ENCODE measurements at regions not wholly inside any gene's neighbourhood (a gene's known extent, or its start where the extent isn't known, plus 50 kb on each side); places are given as distances from the start of the nearest gene placed in this dataset.
"Not testable (repeated sequence)": the region's sequence is repeated elsewhere in the genome, so short reads cannot be mapped to it uniquely, and the experiment has no call there.

DNA sequence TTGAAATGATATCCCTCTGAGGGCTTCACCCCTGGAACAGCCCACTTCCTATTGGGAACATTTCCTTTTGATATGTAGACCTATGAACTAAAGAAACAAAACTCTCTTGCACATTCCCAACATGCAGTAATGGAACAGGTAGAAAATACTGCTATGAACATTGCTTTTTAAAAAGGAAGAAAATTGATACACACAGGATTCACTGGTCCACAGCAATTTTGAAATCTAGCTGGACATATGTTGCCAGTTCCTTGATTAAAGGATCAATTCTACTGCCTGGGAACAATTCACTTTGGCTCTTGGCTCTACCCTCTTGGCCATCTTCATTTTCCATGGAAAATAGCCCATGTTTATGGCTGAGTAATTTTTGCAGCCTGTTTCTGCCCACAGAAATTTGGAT lies 74.9 kb upstream of the ZNF280D start:
- DNase-seq: no peak

DNA sequence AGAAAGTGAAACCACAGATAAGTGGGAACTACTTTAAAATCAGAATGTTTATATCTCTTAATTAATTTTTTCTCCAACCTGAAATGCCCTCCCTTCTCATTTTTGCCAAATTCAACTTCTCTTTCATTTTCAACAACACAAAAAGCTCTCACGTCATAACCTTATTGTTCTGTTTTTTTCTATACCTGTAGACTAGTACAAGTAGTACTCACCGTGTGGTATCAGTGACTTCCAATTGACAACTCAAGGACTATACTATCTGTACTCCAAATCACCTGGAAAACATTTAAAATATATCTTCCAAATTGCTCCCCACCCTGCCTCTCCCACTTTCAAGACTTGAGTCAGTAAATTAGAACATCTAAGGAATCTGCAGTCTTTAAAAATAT lies 72.8 kb upstream of the ZNF280D start:
- DNase-seq: no peak

DNA sequence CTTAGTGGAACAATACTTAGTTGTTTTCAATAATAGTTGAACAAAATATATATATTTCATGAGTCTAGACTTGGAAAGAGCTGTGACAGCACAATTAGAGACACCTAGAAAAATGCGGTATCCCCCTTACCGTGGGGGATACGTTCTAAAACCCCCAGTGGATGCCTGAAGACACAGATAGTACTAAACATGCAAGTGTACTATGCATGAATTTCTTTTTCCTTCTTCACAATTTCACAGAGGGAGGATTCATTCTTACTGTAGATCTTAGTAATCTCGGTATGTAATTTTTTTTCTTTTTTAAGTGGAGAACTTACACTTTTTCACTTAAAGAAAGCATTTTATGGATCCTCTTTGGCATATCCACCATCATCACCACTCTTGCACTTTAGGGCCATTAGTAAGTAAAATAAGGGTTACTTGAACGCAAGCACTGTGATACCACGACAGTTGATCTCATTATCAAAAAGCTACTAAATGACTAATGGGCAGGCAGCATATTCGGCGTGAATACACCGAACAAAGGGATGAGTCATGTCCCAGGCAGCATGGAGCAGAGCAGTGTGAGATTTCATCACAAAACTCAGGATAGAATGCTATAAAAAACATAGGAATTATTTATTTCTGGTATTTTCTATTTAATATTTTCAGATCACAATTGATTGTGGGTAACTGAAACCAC lies 72.3 kb upstream of the ZNF280D start:
- DNase-seq: no peak

DNA sequence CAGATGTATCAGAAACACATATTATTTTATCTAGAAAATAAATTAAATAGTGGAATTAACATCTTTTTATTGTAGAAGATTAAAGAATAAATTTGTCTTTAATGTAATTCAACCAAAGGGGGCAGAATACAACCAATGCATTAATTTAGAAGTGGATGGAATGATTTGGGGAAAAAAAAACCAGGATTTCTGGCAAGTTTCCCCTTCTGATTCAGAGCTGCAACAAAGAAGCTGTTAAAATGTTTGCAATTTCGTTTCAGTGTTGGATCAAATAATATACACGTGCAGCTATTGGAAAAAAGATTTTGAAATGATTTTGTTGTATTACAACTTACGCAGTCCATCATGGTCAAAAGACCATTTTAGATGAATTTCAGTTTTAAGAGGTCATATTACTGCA lies 71.6 kb upstream of the ZNF280D start:
- DNase-seq: no peak

DNA sequence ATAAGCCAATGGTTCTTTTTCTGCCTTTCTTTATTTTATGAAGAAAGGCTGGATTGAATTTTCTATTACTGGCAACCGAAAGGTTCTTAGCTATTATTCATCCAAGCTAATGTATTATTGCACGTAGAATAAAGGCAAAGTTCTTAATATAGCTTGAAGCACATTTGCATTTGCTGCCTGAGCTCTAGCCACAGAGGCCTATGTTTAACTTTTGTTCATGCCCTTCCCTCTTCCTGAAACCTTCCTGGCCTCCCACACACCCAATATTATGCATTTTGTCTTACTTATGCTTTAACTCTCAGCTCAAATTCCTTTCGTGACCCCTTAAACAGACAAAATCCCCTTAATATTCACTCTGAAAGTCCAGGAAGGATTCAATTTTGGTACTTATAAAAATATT lies 71.0 kb upstream of the ZNF280D start:
- no peak for DNase-seq

DNA sequence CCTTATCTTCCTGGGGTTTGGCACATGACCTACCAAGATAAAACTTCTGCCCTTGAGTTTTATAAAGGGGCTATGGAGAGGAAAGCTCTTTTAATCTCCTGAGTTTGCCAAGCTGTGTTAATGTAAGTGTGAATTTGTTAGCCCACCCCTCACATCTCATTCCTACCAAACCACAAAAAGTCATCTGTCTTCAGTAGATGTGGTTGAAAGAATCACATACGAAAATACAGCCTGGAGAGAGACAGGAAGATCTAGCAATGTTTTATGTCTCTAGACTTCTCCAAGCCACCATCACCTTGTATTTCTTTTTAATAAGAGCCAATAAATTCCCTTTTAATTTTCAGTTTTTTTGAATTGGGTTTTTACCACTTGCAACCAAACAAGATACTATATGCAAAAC lies 68.9 kb upstream of the ZNF280D start:
- no peak for DNase-seq

DNA sequence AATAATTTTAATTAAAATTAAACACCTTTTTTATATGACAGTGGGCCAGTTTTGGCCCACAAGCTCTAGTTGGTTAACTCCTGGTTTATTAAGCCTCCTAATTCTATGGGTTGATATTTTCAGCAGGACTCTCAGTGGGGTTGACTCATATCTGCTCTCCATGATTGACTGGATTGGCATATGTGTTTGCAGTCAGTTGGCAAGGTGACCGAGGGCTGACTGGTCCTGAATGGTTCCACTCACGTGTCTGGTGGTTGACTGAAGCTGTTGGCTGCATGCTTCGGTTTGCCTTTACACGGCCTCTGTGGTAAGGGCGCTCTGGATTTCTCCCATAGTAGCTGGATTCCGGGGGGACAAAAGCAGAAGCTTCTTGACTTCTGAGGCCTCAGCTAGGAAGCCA lies 65.3 kb upstream of the ZNF280D start:
- DNase-seq: no peak

DNA sequence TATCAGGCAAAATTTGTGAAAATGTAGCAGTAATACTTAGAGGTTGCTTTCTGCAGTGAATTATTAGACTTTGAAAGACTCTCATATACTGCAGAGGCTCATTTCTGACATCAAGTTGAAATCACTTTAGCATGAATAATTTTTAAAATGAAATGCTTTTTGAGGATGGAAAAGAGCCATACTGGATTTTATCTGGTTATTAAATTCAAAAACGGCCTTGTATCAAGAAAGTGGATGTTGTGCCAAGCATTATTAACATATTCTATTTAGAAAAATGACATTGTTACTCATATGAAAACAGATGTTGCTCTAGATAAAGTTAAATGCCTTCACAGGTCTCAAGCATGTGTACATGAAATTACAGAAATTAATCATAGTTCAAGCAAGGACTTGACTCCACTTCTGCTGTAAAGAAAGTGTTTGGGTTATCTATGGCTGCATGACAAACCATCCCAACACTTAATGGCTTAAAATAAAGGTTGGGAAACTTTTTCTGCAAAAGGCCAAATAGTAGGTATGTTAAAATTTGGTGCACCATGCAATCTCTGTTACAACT lies 64.5 kb upstream of the ZNF280D start:
- no peak for DNase-seq

DNA sequence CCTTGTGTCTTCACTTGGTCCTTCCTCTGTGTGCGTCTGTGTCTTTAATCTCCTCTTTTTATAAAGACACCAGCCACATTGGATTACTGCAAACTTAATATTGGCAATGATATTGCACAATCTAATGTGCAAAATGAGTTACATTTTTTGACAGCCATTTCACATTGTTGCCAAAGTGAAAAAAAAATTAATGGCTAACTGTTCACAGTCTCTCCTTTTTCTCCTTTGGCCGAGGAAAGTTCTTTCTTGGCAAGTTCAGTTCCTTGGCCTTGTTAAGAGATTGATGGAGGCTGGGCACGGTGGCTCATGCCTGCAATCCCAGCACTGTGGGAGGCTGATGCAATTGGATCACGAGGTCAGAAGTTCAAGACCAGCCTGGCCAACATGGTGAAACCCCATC lies 62.2 kb upstream of the ZNF280D start:
- no peak for DNase-seq

DNA sequence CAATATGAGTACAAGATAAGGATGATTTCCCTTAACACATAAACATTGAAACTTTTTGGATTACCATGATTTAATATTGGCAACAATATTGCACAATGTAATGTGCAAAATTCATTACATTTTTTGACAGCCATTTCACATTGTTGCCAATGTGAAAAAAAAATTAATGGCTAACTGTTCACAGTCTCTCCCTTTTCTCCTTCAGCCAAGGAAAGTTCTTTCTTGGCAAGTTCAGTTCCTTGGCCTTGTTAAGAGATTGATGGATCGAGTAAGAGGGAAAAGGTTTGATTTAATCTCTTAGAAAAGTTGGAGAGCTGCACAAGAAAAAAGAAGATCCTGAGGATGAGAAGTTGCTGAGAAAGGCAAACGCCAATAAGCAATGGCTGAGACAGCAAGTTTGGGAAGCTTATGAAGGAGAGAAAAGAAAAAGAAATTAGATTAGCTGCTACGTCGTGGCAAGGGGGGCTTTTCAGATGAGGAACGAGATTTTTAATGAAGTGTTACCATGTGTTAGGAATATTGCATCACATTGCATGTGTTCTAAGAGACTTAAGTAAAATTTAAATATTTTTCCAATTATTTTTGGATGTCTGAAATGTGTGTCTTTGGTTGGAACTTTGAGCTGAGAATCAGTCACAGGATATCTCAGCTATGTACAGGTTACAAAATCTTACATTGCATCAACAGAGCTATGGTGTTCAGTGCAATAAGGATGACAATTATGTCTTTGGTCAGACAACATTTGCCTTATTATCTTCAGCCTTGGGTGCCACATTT lies 61.4 kb upstream of the ZNF280D start:
- DNase-seq: no peak

DNA sequence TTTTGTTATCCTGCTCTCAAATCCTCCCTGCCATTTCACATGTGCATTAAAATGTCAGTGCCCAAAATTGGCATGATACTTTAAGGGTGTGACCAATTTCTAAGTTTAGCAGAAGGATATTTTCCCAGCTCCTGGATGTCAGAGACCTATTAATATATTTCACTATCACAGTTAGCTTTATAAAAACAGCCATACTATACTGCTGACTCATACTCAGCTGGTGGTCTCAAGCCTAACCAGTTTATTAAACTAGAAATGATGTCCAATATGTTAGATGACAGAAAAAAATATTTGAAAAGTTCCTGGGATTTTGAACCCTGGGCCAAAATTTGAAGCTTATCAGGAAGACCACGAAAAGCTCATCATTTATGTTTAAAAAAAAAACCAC lies 60.9 kb upstream of the ZNF280D start:
- DNase-seq: no peak

DNA sequence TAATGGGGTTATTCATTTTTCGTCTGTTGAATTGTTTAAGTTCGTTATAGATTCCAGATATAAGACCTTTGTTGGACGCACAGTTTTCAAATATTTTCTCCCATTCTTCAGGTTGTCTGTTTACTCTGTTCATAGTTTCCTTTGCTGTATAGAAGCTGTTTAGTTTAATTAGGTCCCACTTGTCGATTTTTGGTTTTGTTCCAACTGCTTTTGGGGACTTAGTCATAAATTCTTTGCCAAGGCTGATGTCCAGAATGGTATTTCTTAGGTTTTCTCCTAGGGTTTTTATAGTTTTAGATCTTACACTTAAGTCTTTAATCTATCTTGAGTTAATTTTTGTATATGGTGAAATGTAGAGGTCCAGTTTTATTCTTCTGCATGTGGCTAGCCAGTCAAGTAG lies 58.9 kb upstream of the ZNF280D start:
- no peak for DNase-seq

DNA sequence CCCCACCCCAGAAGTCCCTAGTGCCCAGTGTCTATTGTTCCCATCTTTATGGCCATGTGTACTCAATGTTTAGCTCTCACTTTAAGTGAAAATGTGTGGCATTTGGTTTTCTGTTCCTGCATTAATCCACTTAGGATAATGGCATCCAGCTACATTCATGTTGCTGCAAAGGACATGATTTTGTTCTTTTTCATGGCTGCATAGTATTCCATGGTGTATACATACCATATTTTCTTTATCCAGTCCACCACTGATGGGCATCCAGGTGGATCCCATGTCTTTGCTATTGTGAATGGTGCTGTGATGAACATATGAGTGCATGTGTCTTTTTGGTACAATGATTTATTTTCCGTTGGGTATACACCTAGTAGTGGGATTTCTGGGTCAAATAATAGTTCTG lies 58.2 kb upstream of the ZNF280D start:
- DNase-seq: not testable (repeated sequence)

DNA sequence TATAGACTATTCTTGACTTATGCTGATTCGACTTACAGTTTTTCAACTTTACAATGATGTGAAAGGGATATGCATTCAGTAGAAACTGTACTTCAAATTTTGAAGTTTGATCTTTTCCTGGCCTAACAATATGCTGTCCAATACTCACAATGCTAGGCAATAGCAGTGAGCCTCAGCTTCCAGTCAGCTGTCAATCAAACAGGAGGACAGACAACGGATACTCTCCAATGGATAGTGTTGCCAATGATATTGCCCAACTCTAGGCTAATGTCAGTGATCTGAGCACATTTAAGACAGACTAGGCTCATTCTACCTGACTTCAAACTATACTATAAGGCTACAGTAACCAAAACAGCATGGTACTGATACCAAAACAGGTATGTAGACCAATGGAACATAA lies 55.0 kb upstream of the ZNF280D start:
- no peak for DNase-seq

DNA sequence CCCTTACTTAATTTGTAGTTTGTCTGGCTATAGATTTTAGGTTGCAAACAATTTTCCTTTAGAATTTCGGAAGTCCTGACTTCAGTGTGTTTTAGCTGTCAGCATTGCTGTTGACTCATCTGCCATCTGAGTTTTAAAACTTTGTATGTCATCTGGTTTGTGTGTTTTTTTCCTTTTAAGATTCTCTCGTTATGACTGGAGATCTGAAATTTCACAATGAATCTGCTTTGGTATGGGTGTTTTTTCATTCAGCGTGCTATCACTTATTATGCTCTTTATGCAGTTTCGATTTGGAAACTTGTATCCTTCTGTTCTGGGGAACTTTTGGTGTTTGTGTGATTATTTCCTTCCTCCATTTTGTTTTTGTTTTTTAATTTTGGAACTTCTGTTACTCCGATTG lies 53.7 kb upstream of the ZNF280D start:
- no peak for DNase-seq

DNA sequence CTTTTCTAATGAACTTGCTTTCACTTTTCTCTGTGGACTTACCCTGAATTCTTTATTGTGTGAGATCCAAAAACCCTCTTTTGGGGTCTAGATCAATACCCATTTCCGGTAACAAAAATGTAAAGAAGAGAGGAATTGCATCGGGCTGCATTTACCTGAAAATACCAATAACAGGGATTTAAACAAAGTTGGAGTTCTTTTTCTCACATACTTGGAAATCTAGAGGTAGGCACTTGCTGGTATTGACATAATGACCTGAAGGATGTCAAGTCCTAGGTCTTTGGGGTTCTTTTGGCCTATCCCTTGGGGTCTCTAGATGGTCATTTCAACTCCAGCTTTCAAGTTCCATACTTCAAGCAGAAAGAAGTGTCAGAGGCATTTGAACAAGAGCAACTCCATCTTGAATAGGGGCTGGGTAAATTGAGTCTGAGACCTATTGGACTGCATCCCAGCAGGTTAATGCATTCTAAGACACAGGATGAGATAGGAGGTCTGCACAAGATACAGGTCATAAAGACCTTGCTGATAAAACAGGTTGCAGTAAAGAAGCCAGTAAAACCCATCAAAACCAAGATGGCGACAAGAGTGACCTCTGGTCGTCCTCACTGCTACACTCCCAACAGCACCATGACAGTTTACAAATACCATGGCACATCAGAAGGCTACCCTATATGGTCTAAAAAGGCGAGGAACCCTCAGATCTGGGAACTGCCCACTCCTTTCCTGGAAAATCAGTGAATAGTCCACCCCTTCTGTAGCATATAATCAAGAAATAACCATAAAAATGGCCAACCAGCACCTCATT lies 50.8 kb upstream of the ZNF280D start:
- no peak for DNase-seq

DNA sequence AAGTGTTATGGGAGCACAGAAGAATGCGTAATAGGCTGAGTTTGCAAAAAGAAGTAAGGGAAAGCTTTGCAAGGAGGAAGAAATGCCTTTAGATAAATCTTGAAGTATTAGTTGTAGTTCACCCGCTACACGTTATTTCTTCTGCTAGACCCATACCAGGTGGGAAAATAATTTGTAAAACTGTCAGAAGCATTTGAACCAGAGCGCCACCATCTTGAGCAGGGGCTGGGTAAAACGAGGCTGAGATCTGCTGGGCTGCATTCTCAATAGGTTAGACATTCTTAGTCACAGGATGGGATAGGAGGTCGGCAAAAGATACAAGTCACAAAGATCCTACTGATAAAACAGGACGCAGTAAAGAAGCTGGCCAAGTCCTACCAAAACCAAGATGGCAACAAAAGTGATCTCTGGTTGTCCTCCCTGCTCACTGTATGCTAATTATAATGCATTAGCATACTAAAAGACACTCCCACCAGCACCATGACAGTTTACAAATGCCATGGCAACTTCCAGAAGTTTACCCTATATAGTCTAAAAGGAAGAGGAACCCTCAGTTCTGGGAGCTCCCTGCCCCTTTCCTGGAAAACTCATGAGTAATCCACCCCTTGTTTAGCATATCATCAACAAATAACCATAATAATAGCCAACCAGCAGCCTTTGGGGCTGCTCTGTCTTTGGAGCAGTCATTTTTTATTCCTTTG lies 50.0 kb upstream of the ZNF280D start:
- no peak for DNase-seq
